ENCODE measurements at regions not wholly inside any gene's neighbourhood (a gene's known extent, or its start where the extent isn't known, plus 50 kb on each side); places are given as distances from the start of the nearest gene placed in this dataset.

DNA sequence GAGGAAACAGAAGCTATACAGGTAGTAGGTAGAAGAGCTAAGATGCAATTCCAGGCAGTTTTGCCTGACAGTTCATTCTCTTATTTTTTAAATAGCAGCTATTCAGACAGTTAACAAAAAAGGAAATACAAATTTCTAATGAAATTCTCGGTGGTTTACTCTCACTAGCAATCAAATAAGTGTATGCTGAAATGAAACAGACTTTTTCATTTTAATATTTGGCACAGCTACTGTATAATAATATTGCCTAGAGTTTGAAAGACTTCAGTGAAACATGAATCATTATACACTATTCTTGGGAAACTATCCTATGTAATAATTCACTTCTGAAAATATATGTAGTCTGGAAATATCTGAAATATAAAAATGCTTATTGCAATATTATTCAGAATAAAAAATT, 463.2 kb upstream of the AGTR1 start:
- BruUV-seq (replicated peaks): no TSS peak
- CTCF ChIA-PET: no interaction called here

DNA sequence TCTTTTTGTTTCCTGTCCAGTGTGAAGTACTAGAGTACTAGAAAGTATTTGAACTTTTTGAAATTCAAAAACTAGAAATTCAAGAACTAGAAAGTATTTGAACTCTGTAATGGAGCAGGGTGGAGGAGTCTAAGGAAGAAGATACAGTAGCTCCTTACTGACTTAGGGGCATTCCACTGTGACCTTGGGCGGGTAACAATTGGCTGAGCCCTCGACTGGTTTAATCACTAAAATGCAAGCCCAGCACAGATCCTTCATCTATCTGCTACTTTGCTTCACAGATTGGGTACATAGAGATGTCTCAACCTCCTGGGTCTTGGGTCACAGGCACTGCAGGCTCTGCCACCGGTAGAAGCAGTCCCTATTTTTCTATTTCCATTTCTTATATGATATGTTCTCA, 462.1 kb upstream of the AGTR1 start:
- DNase-seq (ENCODE audit: low spot score): no peak
- Histone ChIP-seq H3K36me3 (ENCODE audit: insufficient read depth, low read length, poor library complexity, severe bottlenecking) (no peaks in the 10 kb centered on the region), H3K4me3 (ENCODE audit: low read depth, low read length, poor library complexity, severe bottlenecking) (no peak overlapping the region), H3K4me1 (ENCODE audit: insufficient read depth, low read length, poor library complexity, severe bottlenecking) (no peaks in the 10 kb centered on the region), H3K27ac (ENCODE audit: low read depth, low read length, poor library complexity, severe bottlenecking) (no peak overlapping the region), H3K9me3 (ENCODE audit: low read depth, low read length, poor library complexity, severe bottlenecking) (no peaks in the 10 kb centered on the region), H3K27me3 (replicated peaks; ENCODE audit: insufficient read depth, low read depth, low read length, poor library complexity) (no peaks in the 10 kb centered on the region)
- TF ChIP-seq EZH2 (IDR thresholded peaks at IDR 0.05; ENCODE audit: borderline replicate concordance, low read depth, low read length, poor library complexity, severe bottlenecking): no peak
- CTCF ChIA-PET: no interaction called here
- BruUV-seq (replicated peaks): no TSS peak
- intact Hi-C loops (cut with micrococcal nuclease; ENCODE audit: unreplicated experiment): no loop called here
- POLR2A ChIA-PET (ENCODE audit: low non-redundant PET): no interaction called here

More for the DNA sequence above, 463.2 kb upstream of the AGTR1 start:
- H3K4me3 ChIP-seq (ENCODE audit: low read depth, low read length, poor library complexity, severe bottlenecking): no peak overlapping the region
- no peaks in the 10 kb centered on the region for H3K36me3 ChIP-seq (ENCODE audit: insufficient read depth, low read length, poor library complexity, severe bottlenecking)
- no peaks in the 10 kb centered on the region for H3K9me3 ChIP-seq (ENCODE audit: low read depth, low read length, poor library complexity, severe bottlenecking)
- no peaks in the 10 kb centered on the region for H3K4me1 ChIP-seq (ENCODE audit: insufficient read depth, low read length, poor library complexity, severe bottlenecking)
- H3K27me3 ChIP-seq (replicated peaks; ENCODE audit: insufficient read depth, low read depth, low read length, poor library complexity): no peaks in the 10 kb centered on the region
- H3K27ac ChIP-seq (ENCODE audit: low read depth, low read length, poor library complexity, severe bottlenecking): no peak overlapping the region
- no peak for DNase-seq (ENCODE audit: low spot score)
- TF ChIP-seq, protein P1, sequence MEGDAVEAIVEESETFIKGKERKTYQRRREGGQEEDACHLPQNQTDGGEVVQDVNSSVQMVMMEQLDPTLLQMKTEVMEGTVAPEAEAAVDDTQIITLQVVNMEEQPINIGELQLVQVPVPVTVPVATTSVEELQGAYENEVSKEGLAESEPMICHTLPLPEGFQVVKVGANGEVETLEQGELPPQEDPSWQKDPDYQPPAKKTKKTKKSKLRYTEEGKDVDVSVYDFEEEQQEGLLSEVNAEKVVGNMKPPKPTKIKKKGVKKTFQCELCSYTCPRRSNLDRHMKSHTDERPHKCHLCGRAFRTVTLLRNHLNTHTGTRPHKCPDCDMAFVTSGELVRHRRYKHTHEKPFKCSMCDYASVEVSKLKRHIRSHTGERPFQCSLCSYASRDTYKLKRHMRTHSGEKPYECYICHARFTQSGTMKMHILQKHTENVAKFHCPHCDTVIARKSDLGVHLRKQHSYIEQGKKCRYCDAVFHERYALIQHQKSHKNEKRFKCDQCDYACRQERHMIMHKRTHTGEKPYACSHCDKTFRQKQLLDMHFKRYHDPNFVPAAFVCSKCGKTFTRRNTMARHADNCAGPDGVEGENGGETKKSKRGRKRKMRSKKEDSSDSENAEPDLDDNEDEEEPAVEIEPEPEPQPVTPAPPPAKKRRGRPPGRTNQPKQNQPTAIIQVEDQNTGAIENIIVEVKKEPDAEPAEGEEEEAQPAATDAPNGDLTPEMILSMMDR (conservative IDR thresholded peaks at IDR 0.05; ENCODE audit: low read depth, low read length): no peak
- TF ChIP-seq EZH2 (IDR thresholded peaks at IDR 0.05; ENCODE audit: borderline replicate concordance, low read depth, low read length, poor library complexity, severe bottlenecking): no peak
- intact Hi-C loops (cut with micrococcal nuclease; ENCODE audit: unreplicated experiment): no loop called here
- POLR2A ChIA-PET (ENCODE audit: low non-redundant PET): no interaction called here

DNA sequence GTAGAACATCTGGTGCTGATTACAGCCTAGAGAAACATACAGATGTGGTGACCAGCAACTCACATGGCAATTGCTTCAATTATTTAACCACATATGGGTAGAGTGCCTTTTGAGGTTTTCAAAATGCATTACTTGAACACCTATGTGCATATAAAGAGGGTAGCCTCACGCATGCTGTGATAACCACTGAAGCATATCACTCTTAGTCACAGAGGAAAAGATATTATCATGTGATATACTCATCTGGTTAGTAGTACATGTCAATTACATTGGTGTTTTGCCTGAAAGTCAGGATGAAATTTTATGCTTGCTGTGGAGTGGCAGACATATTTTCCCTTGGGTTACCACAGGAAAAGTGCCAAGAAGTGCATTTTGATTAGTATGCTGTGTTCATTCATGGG, 459.3 kb upstream of the AGTR1 start:
- no TSS peak for BruUV-seq (replicated peaks)

DNA sequence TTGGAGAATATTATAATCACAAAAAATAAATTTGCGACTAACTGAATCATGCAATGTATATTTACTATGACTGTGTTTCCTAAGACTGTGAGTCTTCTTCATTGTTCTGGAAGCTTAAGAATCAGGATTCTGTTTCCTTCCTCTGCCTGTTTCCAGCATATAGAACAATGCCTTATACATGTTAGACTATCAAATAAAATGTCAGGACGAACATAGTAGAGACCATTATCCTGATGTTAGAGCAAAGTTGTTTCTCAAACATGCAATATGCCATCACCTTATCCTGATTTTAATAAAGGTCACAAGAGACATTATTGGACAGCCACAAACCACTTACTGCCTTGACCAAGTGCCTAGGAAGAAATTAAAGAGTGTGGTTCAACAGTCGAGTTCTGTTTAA, 457.4 kb upstream of the AGTR1 start:
- DNase-seq (ENCODE audit: low spot score): no peak
- no peaks in the 10 kb centered on the region for H3K9me3 ChIP-seq (ENCODE audit: low read depth, low read length, poor library complexity, severe bottlenecking)
- H3K36me3 ChIP-seq (ENCODE audit: insufficient read depth, low read length, poor library complexity, severe bottlenecking): no peaks in the 10 kb centered on the region
- intact Hi-C loops (cut with micrococcal nuclease; ENCODE audit: unreplicated experiment): no loop called here
- CTCF ChIA-PET: no interaction called here
- POLR2A ChIA-PET (ENCODE audit: low non-redundant PET): no interaction called here
- no peak overlapping the region for H3K27ac ChIP-seq (ENCODE audit: low read depth, low read length, poor library complexity, severe bottlenecking)
- H3K27me3 ChIP-seq (replicated peaks; ENCODE audit: insufficient read depth, low read depth, low read length, poor library complexity): no peaks in the 10 kb centered on the region
- no TSS peak for BruUV-seq (replicated peaks)
- H3K4me3 ChIP-seq (ENCODE audit: low read depth, low read length, poor library complexity, severe bottlenecking): no peak overlapping the region
- TF ChIP-seq EZH2 (IDR thresholded peaks at IDR 0.05; ENCODE audit: borderline replicate concordance, low read depth, low read length, poor library complexity, severe bottlenecking): no peak
- TF ChIP-seq, protein P1 (conservative IDR thresholded peaks at IDR 0.05; ENCODE audit: low read depth, low read length): no peak
- no peaks in the 10 kb centered on the region for H3K4me1 ChIP-seq (ENCODE audit: insufficient read depth, low read length, poor library complexity, severe bottlenecking)

More for the DNA sequence above, 459.3 kb upstream of the AGTR1 start:
- no peak overlapping the region for H3K4me3 ChIP-seq (ENCODE audit: low read depth, low read length, poor library complexity, severe bottlenecking)
- DNase-seq (ENCODE audit: low spot score): no peak
- no peaks in the 10 kb centered on the region for H3K27me3 ChIP-seq (replicated peaks; ENCODE audit: insufficient read depth, low read depth, low read length, poor library complexity)
- no peaks in the 10 kb centered on the region for H3K9me3 ChIP-seq (ENCODE audit: low read depth, low read length, poor library complexity, severe bottlenecking)
- H3K36me3 ChIP-seq (ENCODE audit: insufficient read depth, low read length, poor library complexity, severe bottlenecking): no peaks in the 10 kb centered on the region
- TF ChIP-seq, protein P1 (conservative IDR thresholded peaks at IDR 0.05; ENCODE audit: low read depth, low read length): no peak
- TF ChIP-seq EZH2 (IDR thresholded peaks at IDR 0.05; ENCODE audit: borderline replicate concordance, low read depth, low read length, poor library complexity, severe bottlenecking): no peak
- H3K27ac ChIP-seq (ENCODE audit: low read depth, low read length, poor library complexity, severe bottlenecking): no peak overlapping the region
- H3K4me1 ChIP-seq (ENCODE audit: insufficient read depth, low read length, poor library complexity, severe bottlenecking): no peaks in the 10 kb centered on the region
- intact Hi-C loops (cut with micrococcal nuclease; ENCODE audit: unreplicated experiment): no loop called here
- ChIA-PET CTCF (no interaction called here), POLR2A (ENCODE audit: low non-redundant PET) (no interaction called here)

All from A673 (cell line).